Endothelial cell of umbilical vein (primary cell): ENCODE measurements at regions not wholly inside any gene's neighbourhood (a gene's known extent, or its start where the extent isn't known, plus 50 kb on each side); places are given as distances from the start of the nearest gene placed in this dataset.
"Not testable (repeated sequence)": the region's sequence is repeated elsewhere in the genome, so short reads cannot be mapped to it uniquely, and the experiment has no call there.

Experiments
- BruUV-seq: library from RNA; stranded (reverse); fragments of 400-500 nt; replicated peaks from 2 replicates; lab custom pipeline; 2021; lab: Mats Ljungman, UMichigan
- CTCF ChIA-PET: fragments of 300-600, 350-600 bp; sonication (Branson Sonifier 250); formaldehyde crosslinking; loops from one replicate; lab custom pipeline; 2021; ENCODE audit warnings: antibody characterized with exemption, inconsistent platforms; lab: Charles Lee
- POLR2A ChIA-PET: fragments of 300-600, 350-600 bp; sonication (Branson Sonifier 250); formaldehyde crosslinking; loops from one replicate; lab custom pipeline; 2021; ENCODE audit warnings: antibody characterized with exemption, inconsistent platforms; lab: Charles Lee
- DNase-seq: peaks from one replicate; pipeline ENCODE4 v3.0.0-alpha.2; 2011; ENCODE audit warnings: low read depth, low spot score
- FAIRE-seq: peaks from 2 replicates; lab custom pipeline; 2011; peaks lifted over from hg19 to GRCh38; lab: Jason Lieb, UNC
- H2AFZ ChIP-seq: 2 replicates; pipeline ENCODE4 v1.6.0; 2012; ENCODE audit warnings: low read depth, low read length, control low read depth, inconsistent platforms
- H3K27ac ChIP-seq: 2 replicates; pipeline ENCODE4 v1.5.1; 2011; ENCODE audit warnings: low read depth, mild to moderate bottlenecking, control low read depth, low read length, moderate library complexity; ENCODE audit not compliant: insufficient read depth
- H3K27me3 ChIP-seq, 2 experiments: 2 replicates each; pipeline versions ENCODE4 v1.6.0 to v1.6.1; 2011; ENCODE audit warnings: low read length in 2 of 2, mixed read lengths in 1 of 2; ENCODE audit not compliant: control insufficient read depth in 2 of 2, insufficient read depth in 2 of 2
- H3K36me3 ChIP-seq, 2 experiments: 2 replicates in 1 of 2; 3 replicates in 1 of 2; pipeline ENCODE4 v1.5.1; 2011; ENCODE audit warnings: low read length in 2 of 2, mild to moderate bottlenecking in 1 of 2, moderate library complexity in 1 of 2; ENCODE audit not compliant: control insufficient read depth in 2 of 2, insufficient read depth in 2 of 2; ENCODE audit errors: extremely low read depth in 1 of 2
- H3K4me1 ChIP-seq: 3 replicates; pipeline ENCODE4 v1.5.1; 2011; ENCODE audit warnings: mild to moderate bottlenecking, low read length; ENCODE audit not compliant: control insufficient read depth, insufficient read depth; ENCODE audit errors: extremely low read depth
- H3K4me2 ChIP-seq: 2 replicates; pipeline ENCODE4 v1.6.1; 2011; ENCODE audit warnings: low read length, control low read depth, mixed read lengths; ENCODE audit not compliant: insufficient read depth
- H3K4me3 ChIP-seq, 3 experiments: fragments of 200-600 bp in 1 of 3; sonication (generic), shearing (Covaris generic) in 1 of 3; replicated peaks in 1 of 3; 2 replicates each; pipeline ENCODE4 v1.5.1; 2011 to 2016; ENCODE audit warnings: control low read depth in 3 of 3, low read length in 3 of 3, mild to moderate bottlenecking in 2 of 3, inconsistent platforms in 1 of 3, low read depth in 1 of 3, moderate library complexity in 1 of 3; ENCODE audit not compliant: insufficient read depth in 1 of 3
- H3K79me2 ChIP-seq: 2 replicates; pipeline ENCODE4 v1.6.0; 2012; ENCODE audit warnings: low read length, inconsistent platforms; ENCODE audit not compliant: control insufficient read depth, insufficient read depth
- H3K9ac ChIP-seq: replicated peaks from 2 replicates; pipeline ENCODE3; 2011; ENCODE audit warnings: low read length, control low read depth; ENCODE audit not compliant: insufficient read depth; ENCODE audit errors: extremely low read depth
- H3K9me1 ChIP-seq: replicated peaks from 3 replicates; pipeline ENCODE4 v1.6.0; 2011; ENCODE audit warnings: mild to moderate bottlenecking, low read length; ENCODE audit not compliant: control insufficient read depth, insufficient read depth; ENCODE audit errors: extremely low read depth
- H3K9me3 ChIP-seq: replicated peaks from 2 replicates; pipeline ENCODE4 v1.5.1; 2012; ENCODE audit warnings: low read length, inconsistent platforms; ENCODE audit not compliant: control insufficient read depth, insufficient read depth
- H4K20me1 ChIP-seq: replicated peaks from 2 replicates; pipeline ENCODE3; 2011; ENCODE audit warnings: mild to moderate bottlenecking, low read length; ENCODE audit not compliant: control insufficient read depth, insufficient read depth; ENCODE audit errors: extremely low read depth
- EZH2 ChIP-seq: IDR thresholded peaks from 2 replicates; pipeline ENCODE4 v1.6.1; 2012; ENCODE audit warnings: borderline replicate concordance, low read depth, mild to moderate bottlenecking, moderate library complexity, low read length, inconsistent platforms; ENCODE audit not compliant: severe bottlenecking
- FOS ChIP-seq: IDR thresholded peaks from 2 replicates; pipeline ENCODE4 v1.6.1; 2011; ENCODE audit warnings: mild to moderate bottlenecking, low read length, moderate library complexity, borderline replicate concordance; ENCODE audit not compliant: insufficient read depth
- MYC ChIP-seq: IDR thresholded peaks from one replicate; pipeline ENCODE4 v1.6.1; 2011; ENCODE audit warnings: mild to moderate bottlenecking, low read depth, low read length
- POLR2A ChIP-seq: IDR thresholded peaks from 2 replicates; pipeline ENCODE4 v1.6.1; 2012; ENCODE audit warnings: low read depth, mild to moderate bottlenecking, control low read depth, low read length
- dilution Hi-C: fragments of 300-500 bp; cut with MboI; formaldehyde crosslinking; loops from one replicate; pipeline ENCODE4 v1.15.0; 2019; ENCODE audit warnings: low sequenced_read_pairs; ENCODE audit not compliant: extremely low pct_ligation_motif_present
- intact Hi-C: fragments of 100-400 bp; cut with micrococcal nuclease; formaldehyde crosslinking; loops from one replicate; pipeline ENCODE4 v1.10.0; 2022
- TF ChIP-seq, protein P1 (sequence below), 2 donors: IDR thresholded peaks; 1 replicate in 1 of 2; 2 replicates in 1 of 2; pipeline ENCODE4 v1.5.1; 2011; ENCODE audit warnings: low read length in 2 of 2, mild to moderate bottlenecking in 2 of 2, moderate library complexity in 2 of 2, control low read depth in 1 of 2, inconsistent platforms in 1 of 2, low read depth in 1 of 2; ENCODE audit not compliant: insufficient read depth in 1 of 2; ENCODE audit errors: extremely low read depth in 1 of 2

DNA sequence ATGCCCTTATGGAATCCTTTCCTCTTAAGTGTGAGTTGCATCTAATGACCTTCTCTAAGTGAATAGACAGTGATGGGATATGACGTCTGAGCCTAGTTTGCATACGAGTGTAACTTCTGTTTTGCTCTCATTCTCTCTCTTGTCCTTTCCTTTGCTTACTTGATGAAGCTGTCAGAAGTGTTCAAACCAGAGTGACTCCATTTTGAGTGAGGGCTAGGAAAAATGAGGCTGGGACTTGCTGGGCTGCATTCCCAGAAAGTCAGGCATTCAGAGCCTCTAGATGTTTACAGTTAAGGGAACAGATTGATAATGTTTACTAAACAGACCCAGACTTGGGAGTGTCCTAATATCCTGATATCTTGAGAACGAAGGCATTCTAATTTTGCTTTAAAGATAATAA is 311.2 kb upstream of the SOX4 start:
- H2AFZ ChIP-seq, intact Hi-C loops, H3K9me1 ChIP-seq, dilution Hi-C loops, FAIRE-seq, H3K4me3 ChIP-seq, H4K20me1 ChIP-seq, H3K27ac ChIP-seq, H3K9ac ChIP-seq, H3K9me3 ChIP-seq, H3K36me3 ChIP-seq, H3K4me2 ChIP-seq, BruUV-seq, H3K79me2 ChIP-seq, POLR2A ChIA-PET, H3K27me3 ChIP-seq, DNase-seq, H3K4me1 ChIP-seq: not testable (repeated sequence)
- CTCF ChIA-PET: interaction anchor here (0.6 to 1.3 kb wide), 2 partner anchors 36 to 443 kb away, joined by 3 read pairs; no protein-coding TSS in a partner anchor

DNA sequence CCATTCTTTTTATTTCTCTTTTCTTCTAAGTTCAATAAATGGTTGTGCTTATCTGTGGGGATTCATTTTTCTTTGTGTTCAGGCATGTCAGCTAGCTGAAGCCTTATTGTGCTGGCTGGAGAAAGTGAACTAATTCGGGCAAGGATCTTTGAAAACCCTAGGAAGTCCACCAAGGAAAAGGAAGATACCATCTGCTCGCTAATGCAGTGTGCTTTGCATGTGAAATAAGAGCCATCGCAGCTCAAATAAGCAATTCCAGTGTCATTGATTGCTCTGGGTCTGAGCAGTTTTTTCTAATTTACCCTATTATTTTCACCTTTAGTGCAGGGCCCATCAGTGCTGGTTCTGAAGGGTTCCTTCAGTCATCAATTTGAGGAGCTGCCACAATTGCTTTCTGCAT is 309.4 kb upstream of the SOX4 start:
- Histone ChIP-seq H3K4me2 (no peak overlapping the region), H3K9ac (no peak overlapping the region), H2AFZ (no peak overlapping the region), H3K79me2 (no peaks in the 10 kb centered on the region), H3K9me3 (no peaks in the 10 kb centered on the region), H3K4me3 (no peak overlapping the region), H4K20me1 (no peaks in the 10 kb centered on the region), H3K27ac (no peak overlapping the region), H3K4me1 (no peaks in the 10 kb centered on the region), H3K27me3 (peaks cover 0 to 3% of the 10 kb centered on the region in 2 experiments), H3K36me3 (no peaks in the 10 kb centered on the region), H3K9me1 (no peaks in the 10 kb centered on the region)
- dilution Hi-C loops (no loop called here), intact Hi-C loops (no loop called here)
- BruUV-seq: no TSS peak
- no peak for FAIRE-seq
- no peak for DNase-seq
- ChIA-PET POLR2A (no interaction called here), CTCF (no interaction called here)
- TF ChIP-seq, protein P1, sequence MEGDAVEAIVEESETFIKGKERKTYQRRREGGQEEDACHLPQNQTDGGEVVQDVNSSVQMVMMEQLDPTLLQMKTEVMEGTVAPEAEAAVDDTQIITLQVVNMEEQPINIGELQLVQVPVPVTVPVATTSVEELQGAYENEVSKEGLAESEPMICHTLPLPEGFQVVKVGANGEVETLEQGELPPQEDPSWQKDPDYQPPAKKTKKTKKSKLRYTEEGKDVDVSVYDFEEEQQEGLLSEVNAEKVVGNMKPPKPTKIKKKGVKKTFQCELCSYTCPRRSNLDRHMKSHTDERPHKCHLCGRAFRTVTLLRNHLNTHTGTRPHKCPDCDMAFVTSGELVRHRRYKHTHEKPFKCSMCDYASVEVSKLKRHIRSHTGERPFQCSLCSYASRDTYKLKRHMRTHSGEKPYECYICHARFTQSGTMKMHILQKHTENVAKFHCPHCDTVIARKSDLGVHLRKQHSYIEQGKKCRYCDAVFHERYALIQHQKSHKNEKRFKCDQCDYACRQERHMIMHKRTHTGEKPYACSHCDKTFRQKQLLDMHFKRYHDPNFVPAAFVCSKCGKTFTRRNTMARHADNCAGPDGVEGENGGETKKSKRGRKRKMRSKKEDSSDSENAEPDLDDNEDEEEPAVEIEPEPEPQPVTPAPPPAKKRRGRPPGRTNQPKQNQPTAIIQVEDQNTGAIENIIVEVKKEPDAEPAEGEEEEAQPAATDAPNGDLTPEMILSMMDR (IDR thresholded peaks at IDR 0.05; ENCODE audit: extremely low read depth in 1 of 2, insufficient read depth in 1 of 2, low read depth in 1 of 2, low read length in 2 of 2): no peak
- no peak for TF ChIP-seq POLR2A
- no peak for TF ChIP-seq FOS
- TF ChIP-seq MYC: no peak
- TF ChIP-seq EZH2: no peak
